ENCODE measurements at regions not wholly inside any gene's neighbourhood (a gene's known extent, or its start where the extent isn't known, plus 50 kb on each side); places are given as distances from the start of the nearest gene placed in this dataset.

DNA sequence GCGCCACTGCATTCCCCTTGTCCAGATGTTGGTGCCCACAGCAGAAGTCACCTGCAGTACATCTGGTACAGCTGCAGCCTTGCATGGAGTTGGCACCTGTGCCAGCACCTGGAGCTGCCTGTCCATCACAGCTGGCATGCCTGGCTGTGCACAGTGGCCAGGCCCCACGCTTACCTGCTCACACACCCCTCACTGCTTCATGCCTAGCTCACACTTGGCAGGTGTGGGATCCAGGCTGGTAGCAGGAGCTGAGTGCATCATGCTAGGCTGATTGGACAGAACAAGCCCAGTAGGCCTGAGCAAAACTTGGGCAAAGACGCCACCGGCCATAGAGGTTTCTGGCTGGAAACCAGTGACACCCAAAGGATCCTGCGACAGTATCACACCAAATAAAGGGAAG, 402.8 kb downstream of the FOXG1 start:
- TF ChIP-seq, protein P1, sequence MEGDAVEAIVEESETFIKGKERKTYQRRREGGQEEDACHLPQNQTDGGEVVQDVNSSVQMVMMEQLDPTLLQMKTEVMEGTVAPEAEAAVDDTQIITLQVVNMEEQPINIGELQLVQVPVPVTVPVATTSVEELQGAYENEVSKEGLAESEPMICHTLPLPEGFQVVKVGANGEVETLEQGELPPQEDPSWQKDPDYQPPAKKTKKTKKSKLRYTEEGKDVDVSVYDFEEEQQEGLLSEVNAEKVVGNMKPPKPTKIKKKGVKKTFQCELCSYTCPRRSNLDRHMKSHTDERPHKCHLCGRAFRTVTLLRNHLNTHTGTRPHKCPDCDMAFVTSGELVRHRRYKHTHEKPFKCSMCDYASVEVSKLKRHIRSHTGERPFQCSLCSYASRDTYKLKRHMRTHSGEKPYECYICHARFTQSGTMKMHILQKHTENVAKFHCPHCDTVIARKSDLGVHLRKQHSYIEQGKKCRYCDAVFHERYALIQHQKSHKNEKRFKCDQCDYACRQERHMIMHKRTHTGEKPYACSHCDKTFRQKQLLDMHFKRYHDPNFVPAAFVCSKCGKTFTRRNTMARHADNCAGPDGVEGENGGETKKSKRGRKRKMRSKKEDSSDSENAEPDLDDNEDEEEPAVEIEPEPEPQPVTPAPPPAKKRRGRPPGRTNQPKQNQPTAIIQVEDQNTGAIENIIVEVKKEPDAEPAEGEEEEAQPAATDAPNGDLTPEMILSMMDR (IDR thresholded peaks at IDR 0.05; ENCODE audit: low read depth, low read length) = no peak
- TF ChIP-seq EZH2phosphoT487 (IDR thresholded peaks at IDR 0.05; ENCODE audit: low read depth) = no peak

All from OCI-LY3 (cell line).